Upper lobe of left lung (tissue), 6 donors: ENCODE measurements at regions not wholly inside any gene's neighbourhood (a gene's known extent, or its start where the extent isn't known, plus 50 kb on each side); places are given as distances from the start of the nearest gene placed in this dataset.
A peak's percentile ranks its signal among the peaks of the same experiment; 100 is the strongest.

Source experiments
- ATAC-seq, 2 donors: fragments of 200-7000 bp; cut with Tn5 transposase; one replicate each; pipeline ENCODE4 v1.9.1; 2022; ENCODE audit warnings: mild to moderate bottlenecking in 2 of 2, moderate library complexity in 2 of 2; ENCODE audit not compliant: low FRiP score in 2 of 2
- DNase-seq, 2 donors: peaks; one replicate each; pipeline ENCODE4 v3.0.0-alpha.2; 2019 to 2020
- H3K27ac ChIP-seq, 4 donors: fragments of 200-600 bp; sonication (generic); one replicate each; pipeline ENCODE4 v1.5.1; 2016 to 2019
- H3K27me3 ChIP-seq, 4 donors: fragments of 200-600 bp; sonication (generic); one replicate each; pipeline ENCODE4 v1.5.1; 2017 to 2019
- H3K36me3 ChIP-seq, 4 donors: fragments of 200-600 bp; sonication (generic); one replicate each; pipeline ENCODE4 v1.5.1; 2016 to 2019
- H3K4me1 ChIP-seq, 4 donors: fragments of 200-600 bp; sonication (generic); one replicate each; pipeline ENCODE4 v1.5.1; 2018 to 2019
- H3K4me3 ChIP-seq, 4 donors: fragments of 200-600 bp; sonication (generic); one replicate each; pipeline ENCODE4 v1.5.1; 2017 to 2019; ENCODE audit warnings: mild to moderate bottlenecking in 2 of 4, moderate library complexity in 1 of 4
- H3K9me3 ChIP-seq, 4 donors: fragments of 200-600 bp; sonication (generic); one replicate each; pipeline ENCODE4 v1.5.1; 2018 to 2019
- CTCF ChIP-seq, 6 experiments: fragments of 450-650 bp in 4 of 6; fragments of 200-600 bp in 2 of 6; sonication (generic) in 2 of 6; IDR thresholded peaks; one replicate each; pipeline ENCODE4 v1.5.1; 2016 to 2019; ENCODE audit warnings: antibody characterized with exemption in 6 of 6
- EP300 ChIP-seq, 4 donors: sonication (generic); formaldehyde crosslinking; IDR thresholded peaks; one replicate each; pipeline ENCODE4 v1.5.1; 2017; ENCODE audit warnings: antibody characterized with exemption in 4 of 4, control low read depth in 2 of 4
- POLR2A ChIP-seq, 4 donors: fragments of 450-650 bp; IDR thresholded peaks; one replicate each; pipeline ENCODE4 v1.5.1; 2016 to 2017; ENCODE audit warnings: antibody characterized with exemption in 4 of 4, mild to moderate bottlenecking in 2 of 4
- POLR2AphosphoS5 ChIP-seq, 2 donors: sonication (generic); formaldehyde crosslinking; IDR thresholded peaks; one replicate each; pipeline ENCODE4 v1.5.1; 2017; ENCODE audit warnings: antibody characterized with exemption in 2 of 2
- WGBS, 2 donors: methylation state at CpG; one replicate each; pipeline ENCODE4 v1.1.5; 2017 to 2018; 5-methylcytosine and 5-hydroxymethylcytosine counted together
- donor health status: DM: no; HTN: no; CAD: no; lungs with moderate emphysema.
- donor health status: DM: no; HTN: yes; CAD: no; lungs with severe emphysema.

GRCh38 chr2:8352296-8352695 lies 329.6 kb upstream of the ID2 start:
- H3K27ac ChIP-seq, result no peak overlapping the region
- no peaks in the 10 kb centered on the region for H3K27me3 ChIP-seq
- DNase-seq (peak in 1 of 2 donors; percentile 31), ATAC-seq (no peak)
- 82 to 92% methylated on average over 4 of the region's 4 CpGs for WGBS, 2 donors
- H3K9me3 ChIP-seq, result no peaks in the 10 kb centered on the region
- H3K36me3 ChIP-seq, result no peaks in the 10 kb centered on the region
- no peak for TF ChIP-seq POLR2A (IDR thresholded peaks at IDR 0.05)
- TF ChIP-seq CTCF (IDR thresholded peaks at IDR 0.05), result no peak
- TF ChIP-seq EP300 (IDR thresholded peaks at IDR 0.05), result no peak
- no peak for TF ChIP-seq POLR2AphosphoS5 (IDR thresholded peaks at IDR 0.05)
- no peak overlapping the region for H3K4me3 ChIP-seq
- no peaks in the 10 kb centered on the region for H3K4me1 ChIP-seq

GRCh38 chr2:8352989-8353388 lies 328.9 kb upstream of the ID2 start:
- Histone ChIP-seq H3K4me1 (no peaks in the 10 kb centered on the region), H3K9me3 (no peaks in the 10 kb centered on the region)

GRCh38 chr2:8355102-8355859 lies 326.6 kb upstream of the ID2 start:
- Histone ChIP-seq H3K27me3 (no peaks in the 10 kb centered on the region), H3K4me3 (no peak overlapping the region), H3K27ac (no peak overlapping the region), H3K9me3 (no peaks in the 10 kb centered on the region), H3K36me3 (no peaks in the 10 kb centered on the region), H3K4me1 (no peaks in the 10 kb centered on the region)
- ATAC-seq (no peak), DNase-seq (no peak)
- WGBS, 2 donors, result 79 to 83% methylated on average over 7 of the region's 7 CpGs
- TF ChIP-seq CTCF (IDR thresholded peaks at IDR 0.05), result no peak
- TF ChIP-seq POLR2A (IDR thresholded peaks at IDR 0.05), result no peak
- no peak for TF ChIP-seq POLR2AphosphoS5 (IDR thresholded peaks at IDR 0.05)
- TF ChIP-seq EP300 (IDR thresholded peaks at IDR 0.05), result no peak

More at GRCh38 chr2:8352989-8353388, 328.9 kb upstream of the ID2 start:
- no peak overlapping the region for H3K4me3 ChIP-seq
- 98 to 100% methylated on average over 1 of the region's 1 CpG for WGBS, 2 donors
- ATAC-seq (no peak), DNase-seq (no peak)
- H3K27me3 ChIP-seq, result no peaks in the 10 kb centered on the region
- TF ChIP-seq POLR2A (IDR thresholded peaks at IDR 0.05) (no peak), CTCF (IDR thresholded peaks at IDR 0.05) (no peak), EP300 (IDR thresholded peaks at IDR 0.05) (no peak), POLR2AphosphoS5 (IDR thresholded peaks at IDR 0.05) (no peak)
- no peak overlapping the region for H3K27ac ChIP-seq
- H3K36me3 ChIP-seq, result no peaks in the 10 kb centered on the region

GRCh38 chr2:8357738-8358518 lies 323.9 kb upstream of the ID2 start:
- WGBS, 2 donors, result 74 to 80% methylated on average over 8 of the region's 8 CpGs
- Histone ChIP-seq H3K4me3 (no peak overlapping the region), H3K9me3 (no peaks in the 10 kb centered on the region), H3K36me3 (no peaks in the 10 kb centered on the region), H3K27ac (no peak overlapping the region), H3K4me1 (no peaks in the 10 kb centered on the region), H3K27me3 (no peaks in the 10 kb centered on the region)
- ATAC-seq, result no peak
- DNase-seq, result no peak
- TF ChIP-seq EP300 (IDR thresholded peaks at IDR 0.05) (no peak), CTCF (IDR thresholded peaks at IDR 0.05) (no peak), POLR2A (IDR thresholded peaks at IDR 0.05) (no peak), POLR2AphosphoS5 (IDR thresholded peaks at IDR 0.05) (no peak)
